ENCODE measurements at regions not wholly inside any gene's neighbourhood (a gene's known extent, or its start where the extent isn't known, plus 50 kb on each side); places are given as distances from the start of the nearest gene placed in this dataset.
"Not testable (repeated sequence)": the region's sequence is repeated elsewhere in the genome, so short reads cannot be mapped to it uniquely, and the experiment has no call there.

DNA sequence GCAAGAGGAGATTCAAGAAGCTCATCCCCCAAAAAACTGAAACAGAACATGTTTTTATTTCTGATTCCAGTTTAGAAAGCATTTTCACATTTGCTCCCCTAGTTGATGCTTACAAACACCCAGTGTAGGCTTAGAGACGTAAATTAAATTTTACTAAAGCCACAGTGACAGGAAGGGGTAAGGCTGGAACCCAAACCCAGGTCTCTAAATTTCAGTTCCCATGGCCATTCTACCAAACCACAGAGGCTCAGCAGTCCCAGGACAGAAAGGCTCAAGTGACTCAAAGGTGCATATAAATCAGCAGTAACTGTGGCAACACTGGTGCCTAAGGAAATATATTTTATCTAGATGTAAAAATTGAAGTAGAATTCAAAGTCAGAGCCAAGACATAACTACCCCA is 128.7 kb downstream of the CEP120 start:
- DNase-seq, result no peak

DNA sequence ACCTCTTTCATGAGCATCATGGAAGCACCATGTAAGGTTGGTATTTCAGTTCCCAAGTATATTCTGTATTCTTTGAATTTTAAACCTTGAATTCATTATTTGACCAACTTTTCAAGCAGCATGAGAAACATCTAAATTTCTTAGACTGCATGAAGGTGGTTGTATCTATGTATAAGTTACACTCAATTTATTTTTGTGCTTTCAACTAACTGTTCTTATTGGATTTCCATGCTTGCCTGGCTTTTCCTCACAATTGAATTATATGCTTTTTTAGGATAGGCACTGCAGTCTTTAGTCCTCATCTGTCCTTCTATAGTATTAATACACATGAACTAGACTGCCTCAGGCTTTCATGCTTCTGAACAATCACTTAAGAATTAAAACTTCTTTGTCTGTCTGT is 134.0 kb downstream of the CEP120 start:
- no peak for DNase-seq

DNA sequence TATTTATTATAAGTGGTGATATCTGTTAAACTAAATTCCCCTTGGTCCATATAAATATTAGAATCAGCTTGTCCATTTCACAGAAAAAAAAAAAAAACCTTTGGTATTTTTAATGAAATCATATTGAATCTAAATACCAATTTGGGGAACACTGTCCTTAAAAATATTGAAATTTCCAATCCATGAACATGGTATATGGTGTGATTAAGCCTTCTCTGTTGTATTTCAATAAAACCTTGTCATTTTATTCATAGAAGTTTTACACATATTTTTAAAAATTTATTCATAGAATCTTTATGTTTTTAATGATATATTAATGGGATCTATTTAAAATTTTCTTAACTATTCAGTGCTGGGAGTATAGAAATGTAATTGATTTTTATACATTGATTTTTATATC is 135.3 kb downstream of the CEP120 start:
- DNase-seq, result no peak

DNA sequence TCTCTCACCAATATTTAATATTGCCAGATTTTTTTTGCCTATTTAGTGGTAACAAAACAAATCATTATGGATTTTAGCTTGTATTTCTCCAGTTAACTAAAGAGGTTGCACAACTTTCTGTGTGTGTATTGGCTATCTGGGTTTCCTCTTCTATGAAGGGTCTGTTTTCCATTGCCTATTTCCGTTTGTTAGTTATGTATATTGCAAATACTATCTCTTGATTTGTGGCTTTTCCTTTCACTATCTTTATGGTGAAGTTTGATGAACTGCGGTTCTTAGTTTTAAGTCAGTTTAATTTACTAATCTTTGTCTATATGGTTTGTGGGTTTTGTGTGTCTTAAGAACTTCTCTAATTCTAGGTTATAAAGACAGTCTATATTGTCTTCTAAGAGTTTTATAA is 136.3 kb downstream of the CEP120 start:
- DNase-seq, result no peak

DNA sequence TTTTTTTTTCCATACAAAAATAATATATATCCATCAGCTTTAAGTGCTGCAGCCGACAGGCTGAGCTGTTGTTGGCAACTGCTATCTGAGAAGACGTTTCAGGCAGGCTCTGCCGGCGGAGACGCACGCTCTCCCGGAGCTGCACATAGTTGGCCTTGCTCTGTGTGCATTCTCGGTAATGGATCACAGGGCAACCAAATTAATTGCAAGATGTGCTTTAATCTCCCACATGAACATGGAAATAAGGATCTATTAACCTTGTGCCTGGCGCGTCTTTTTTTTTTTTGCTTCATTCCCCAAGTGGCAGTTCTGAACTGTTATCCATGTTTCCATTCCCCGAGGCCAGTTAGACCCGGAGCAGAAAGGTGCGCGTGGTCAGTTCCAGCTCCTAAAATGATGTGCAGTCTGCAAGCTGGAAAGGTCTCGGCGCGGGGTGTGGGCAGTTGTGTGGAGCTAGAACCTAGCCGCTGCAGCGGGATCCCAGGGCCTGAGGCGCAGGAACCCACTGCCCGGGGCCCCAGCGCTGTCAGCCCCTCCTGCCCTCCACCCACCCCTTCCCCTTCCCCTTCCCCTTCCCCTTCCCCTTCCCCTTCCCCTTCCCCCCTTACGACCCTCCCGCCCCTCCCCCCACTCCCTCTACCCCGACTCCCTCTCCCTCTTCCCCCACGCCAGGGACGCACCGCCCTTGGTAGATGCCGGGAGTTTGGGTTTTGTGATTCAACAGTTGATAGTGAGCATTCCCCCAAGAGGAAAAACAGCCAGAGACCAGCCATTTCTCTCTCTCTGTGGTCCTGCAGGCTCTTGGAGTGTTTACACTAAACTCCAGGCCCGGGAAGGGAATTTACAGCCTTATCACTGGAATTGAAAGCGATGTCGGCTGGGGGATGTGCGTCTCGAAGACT is 137.8 kb downstream of the CEP120 start:
- DNase-seq, result no peak

DNA sequence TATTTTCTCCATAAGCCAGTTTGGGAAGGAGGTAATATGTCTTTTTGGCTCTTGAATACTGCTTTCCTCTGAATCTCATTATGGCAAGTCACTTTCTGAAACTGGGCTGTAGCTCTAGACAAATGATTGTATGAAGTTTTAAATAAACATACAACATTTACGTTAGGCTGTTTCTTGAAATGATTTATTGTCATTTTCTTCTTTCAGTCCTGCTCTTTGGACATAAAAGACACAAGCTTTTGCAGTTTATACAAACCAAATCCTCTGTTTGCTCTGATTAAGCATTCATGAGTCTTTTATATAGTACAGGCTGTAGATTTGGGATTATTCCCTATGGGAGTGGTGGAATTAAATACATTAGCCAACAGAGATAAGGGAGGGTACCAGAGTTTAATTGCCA is 139.7 kb downstream of the CEP120 start:
- no peak for DNase-seq

DNA sequence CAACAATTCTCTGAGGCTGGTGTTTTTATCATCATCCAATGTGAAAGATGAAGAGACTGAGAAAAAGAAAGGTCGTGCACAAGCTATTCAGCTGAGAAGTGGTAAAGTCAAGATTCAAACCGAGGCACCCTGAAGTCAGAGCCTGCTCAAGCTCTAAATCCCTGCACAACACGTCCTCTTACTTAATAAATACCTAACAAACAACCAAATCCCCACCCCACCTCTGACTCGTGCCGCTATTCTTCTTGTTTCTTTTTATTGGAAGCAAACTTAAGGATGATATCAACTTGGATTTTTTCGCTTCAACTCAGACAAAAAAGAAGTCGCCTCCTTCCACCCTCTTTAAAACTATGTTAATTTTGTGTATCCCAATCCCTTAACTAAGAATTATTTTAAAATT is 140.2 kb downstream of the CEP120 start:
- no peak for DNase-seq

DNA sequence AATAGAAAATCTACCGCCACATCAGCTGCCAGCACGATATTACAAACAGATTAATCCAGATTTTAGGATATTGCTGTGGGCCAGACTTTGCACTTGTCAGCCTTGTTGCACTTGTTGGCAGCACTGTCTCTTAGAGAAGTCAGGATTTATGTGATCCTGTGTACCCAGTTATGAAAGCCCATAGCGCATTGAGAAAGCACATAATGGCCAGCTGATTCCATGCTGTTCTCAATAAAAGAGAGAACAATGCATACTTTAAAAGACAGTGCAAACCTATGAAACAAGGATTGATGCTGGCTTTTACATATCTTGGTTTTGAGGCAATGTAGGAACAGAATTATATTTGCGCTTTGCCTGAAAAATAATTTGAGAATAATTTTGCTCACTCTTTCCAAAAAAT is 140.8 kb downstream of the CEP120 start:
- DNase-seq, result peak; percentile 40

DNA sequence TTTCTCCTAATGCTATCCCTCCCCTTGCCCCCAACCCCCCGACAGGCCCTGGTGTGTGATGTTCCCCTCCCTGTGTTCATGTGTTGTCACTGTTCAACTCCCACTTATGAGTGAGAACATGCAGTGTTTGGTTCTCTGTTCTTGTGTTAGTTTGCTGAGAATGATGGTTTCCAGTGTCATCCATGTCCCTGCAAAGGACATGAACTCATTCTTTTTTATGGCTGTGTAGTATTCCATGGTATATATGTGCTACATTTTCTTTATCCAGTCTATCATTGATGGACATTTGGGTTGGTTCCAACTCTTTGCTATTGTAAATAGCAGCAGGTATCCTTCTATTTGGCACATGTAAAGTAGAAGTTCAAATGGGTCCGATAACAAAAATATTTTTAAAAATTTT is 142.3 kb downstream of the CEP120 start:
- DNase-seq, result not testable (repeated sequence)

DNA sequence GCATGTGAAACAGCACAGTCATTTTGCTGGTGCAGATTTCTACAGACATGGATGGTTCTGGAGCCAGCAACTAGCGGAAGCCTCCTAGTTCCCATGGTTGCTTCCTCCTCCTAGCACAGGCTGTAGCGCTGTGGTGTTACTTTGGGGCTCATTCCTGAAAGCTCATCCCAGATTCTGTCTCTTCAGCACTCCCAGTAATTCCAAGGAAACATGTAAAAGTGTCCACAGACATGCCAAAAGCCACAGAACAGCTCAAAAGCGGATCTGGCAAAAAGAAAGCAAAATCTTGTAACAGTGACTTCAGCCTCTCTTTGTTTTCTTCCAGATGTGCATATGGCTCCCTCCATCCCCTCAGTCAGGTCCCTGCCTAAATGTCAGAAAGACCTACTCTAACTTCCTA is 144.1 kb downstream of the CEP120 start:
- DNase-seq, result no peak

DNA sequence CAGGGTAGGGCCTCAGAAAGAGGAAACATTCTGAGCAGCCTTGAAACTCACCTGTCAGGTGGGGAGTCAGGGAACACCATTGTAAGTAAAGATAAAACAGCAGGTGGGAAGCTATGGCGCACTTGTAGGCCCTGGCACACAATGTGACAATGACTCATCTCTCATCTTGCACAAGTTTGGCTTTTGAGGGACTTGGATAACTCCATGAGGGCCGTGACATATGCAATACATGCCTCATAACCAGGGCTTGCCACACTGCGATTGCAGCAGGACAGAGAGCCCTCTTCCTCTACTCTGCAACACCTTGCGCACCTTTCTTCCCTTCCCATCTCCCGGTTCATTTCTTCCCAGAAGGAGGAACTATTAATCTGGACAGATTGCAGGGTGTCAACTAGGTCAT is 144.9 kb downstream of the CEP120 start:
- peak; percentile 87 for DNase-seq

DNA sequence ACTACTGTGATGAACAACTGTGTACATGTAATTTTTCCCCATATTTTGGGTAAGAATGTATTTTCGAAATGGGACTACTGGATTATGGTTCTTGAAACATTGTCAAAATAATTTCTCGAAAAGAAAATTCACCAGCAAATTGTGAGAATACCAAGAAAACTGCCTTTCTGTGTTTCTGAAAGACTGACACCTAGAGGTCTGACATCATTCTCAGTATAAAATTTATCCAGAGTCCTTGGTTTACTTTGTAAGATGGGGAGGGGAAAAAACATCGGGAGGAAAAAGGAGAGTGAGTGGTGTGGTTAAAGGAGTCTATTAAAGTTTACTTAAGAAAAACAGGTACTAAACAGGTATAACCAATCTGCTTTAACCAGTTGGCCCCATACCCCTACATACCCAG is 149.2 kb downstream of the CEP120 start:
- peak; percentile 56 for DNase-seq

DNA sequence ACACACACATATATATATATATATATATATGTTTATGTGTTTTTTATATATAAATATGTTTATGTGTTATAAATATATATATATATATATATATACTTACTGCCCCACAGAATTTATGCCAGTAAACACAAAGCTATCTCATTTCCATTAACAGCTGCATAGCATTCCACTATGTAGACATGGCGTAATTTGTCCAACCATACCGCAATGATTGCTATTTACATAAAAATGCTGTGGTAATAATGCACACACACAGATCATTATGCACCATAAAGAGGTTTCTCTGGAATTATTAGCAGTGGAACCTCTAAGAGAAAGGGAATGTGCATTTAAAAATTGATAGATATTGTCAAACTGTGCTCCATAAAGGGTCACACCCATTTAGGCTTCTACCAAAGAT is 150.1 kb downstream of the CEP120 start:
- no peak for DNase-seq

DNA sequence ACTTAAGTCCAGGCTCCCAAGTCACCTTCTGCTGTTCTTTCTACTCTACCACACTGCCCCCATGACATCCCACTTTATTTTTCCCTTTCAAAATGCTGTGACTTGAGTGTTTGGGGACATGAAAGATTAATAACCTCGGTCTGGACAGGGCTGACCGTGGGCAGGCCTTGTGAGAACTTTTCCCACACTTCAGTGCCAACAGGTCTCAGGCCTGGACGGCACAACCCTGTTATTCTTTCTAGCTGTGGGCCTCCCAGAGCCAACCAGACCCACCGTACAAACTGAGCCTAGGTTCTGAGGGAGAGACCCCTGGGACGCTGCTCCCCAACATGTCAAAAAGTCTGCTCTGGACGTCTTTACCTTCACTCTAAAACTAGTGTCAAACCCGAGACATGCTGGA is 153.4 kb downstream of the CEP120 start:
- no peak for DNase-seq

DNA sequence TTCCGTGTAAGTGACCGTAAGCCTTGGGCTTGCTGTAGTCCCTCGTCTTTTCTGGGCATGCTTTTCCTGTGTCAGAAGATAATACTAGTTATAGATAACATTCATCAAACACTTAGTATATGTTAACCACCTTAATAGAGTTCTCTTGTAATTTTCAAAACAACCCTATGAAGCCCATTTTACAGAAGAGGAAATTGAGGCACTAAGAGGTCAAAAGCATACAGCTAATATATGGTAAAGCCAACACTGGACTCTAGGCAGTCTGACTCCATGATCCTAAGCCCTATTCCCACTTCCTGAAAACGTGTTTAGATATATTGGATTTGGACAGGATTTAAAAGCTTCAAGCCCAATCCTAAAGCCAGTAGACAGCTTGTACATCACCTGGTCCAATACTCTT is 153.8 kb downstream of the CEP120 start:
- DNase-seq, result no peak

DNA sequence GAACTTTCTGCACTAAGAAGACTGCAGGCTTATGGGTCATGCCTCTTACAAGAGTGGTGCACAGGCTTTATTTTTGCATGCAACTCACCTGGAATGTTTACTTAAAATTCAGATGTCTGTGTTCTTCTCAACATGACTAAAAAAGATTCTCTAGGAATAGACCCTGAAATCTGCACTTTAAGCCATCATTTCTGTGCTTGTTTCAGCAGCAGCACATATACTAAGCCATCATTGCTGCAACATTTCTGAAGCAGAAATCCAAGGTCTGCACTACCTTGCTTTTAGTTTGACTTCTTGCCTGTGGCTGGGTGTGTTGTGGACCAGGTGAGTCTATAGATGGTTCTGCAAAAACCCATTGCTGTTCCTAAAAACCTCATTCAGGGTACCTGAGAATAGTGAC is 156.8 kb downstream of the CEP120 start:
- DNase-seq, result no peak

DNA sequence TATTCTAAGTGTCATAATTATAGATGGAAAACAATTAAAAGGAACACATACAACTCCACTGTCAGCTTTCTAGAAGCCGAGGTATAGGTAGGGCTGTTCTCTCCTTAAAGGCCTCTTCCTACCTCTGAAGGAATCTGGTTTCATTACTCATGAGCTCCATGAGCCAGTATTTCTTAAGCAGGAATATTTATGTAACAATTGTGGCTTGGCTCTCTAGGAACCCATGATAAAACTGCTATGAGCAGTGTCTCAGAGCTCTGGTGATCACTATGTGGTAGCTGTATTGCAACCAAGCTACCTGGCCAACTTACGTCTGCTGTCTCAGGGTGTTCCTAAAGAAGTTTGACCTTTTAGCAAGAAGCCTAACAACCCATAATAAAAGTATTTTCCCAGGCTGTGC is 157.7 kb downstream of the CEP120 start:
- DNase-seq, result peak; percentile 55

DNA sequence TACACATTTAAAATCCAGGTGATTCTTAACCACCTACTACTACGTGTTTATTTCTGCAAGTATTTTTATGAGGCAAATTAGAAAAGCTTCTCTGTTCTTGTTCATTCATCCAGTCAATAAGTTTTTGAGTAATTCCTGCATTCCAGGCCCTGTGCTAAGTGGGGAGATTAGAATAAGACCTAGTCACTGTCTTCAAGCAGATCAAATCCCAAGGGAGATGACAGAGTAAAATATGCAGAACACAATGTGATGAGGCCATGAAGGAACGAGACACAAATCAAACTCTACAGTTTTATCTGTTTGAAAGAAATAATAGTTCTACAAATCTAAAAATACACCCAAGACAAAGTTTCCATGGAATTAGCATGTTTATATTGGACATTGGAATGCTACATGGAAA is 158.8 kb downstream of the CEP120 start:
- DNase-seq, result no peak

DNA sequence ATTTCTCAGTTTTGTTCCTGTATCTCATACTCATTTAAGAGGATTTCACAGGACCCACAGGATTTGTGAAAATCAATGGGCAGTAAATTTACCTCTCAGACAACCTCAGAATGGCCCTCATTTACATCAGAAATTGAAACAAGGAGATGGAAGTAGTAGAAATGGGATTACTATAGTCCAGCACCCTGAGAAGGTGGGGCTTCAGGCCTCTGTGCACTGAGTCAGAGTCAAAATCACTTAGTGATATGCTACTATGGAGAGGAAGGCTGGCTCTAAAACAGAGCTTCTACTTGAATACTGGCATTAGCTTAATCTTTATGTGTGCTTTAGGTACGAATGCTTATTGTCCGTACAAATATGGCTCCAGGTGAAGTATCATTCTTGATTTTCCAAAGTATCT is 159.3 kb downstream of the CEP120 start:
- no peak for DNase-seq

DNA sequence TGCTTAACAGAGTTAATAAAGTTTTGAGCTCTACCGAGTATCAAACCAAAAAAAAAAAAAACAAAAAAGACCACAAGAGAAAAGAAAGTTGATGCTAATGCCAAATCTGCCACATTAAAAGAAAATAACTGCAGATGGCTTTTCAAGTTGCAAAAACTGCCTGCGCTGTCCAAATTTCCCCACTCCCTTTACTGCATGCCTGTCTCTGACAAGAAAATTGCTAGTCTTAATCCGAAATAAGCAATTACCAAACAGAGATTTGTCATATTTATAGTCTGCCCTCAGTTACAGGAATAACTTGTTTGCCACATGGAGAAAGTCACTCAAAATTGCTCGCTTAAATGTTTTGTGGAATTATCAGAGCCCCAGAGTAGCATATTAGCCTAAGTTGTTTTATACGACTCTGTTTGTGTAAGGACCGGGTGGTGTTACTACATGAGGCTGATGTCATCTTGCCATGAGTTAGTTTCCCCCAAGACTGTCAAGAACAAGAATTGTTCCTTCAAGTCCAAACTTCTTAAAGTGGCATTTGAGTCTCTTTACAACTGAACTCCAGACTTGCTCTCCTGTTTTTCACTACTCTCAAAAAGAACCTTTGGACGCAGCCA is 160.9 kb downstream of the CEP120 start:
- no peak for DNase-seq

DNA sequence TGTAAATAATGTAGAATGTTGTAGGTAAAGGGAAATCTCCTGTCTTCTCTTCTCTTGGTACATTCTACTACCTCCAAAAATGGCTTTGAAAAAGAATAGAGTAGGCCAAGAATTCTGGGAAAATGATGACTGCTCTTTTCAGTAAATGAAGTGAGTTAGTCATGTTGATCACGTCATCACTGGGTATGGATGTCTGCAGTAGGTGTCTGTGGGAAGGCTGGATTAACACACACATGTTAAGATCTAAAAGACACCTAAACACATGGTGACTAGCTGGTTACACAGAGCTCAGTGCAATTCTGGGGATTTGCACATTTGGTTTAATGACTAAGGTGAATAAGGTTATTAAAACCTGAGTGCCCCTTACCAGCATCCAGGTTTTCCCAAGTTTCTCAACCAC is 161.5 kb downstream of the CEP120 start:
- no peak for DNase-seq

DNA sequence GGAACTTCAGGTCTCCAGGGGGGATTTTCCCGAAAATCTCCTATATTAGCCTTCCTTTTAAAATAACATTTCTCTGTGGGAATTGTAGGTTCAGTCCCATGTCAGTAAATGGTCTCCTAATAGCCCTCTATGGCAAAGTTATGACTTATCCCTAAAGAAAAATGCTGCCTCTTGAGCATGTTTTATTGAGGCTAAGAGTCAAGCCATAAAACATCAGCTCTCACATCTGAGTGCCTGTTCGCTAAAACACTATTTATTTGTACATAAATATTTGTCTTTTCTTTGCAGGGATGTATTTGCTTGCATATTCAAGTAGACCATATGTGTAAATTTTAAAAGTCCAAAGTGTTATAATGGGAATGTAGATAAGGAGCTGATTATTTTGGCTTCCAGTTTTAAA is 160.4 kb downstream of the PRDM6 start:
- no peak for DNase-seq

DNA sequence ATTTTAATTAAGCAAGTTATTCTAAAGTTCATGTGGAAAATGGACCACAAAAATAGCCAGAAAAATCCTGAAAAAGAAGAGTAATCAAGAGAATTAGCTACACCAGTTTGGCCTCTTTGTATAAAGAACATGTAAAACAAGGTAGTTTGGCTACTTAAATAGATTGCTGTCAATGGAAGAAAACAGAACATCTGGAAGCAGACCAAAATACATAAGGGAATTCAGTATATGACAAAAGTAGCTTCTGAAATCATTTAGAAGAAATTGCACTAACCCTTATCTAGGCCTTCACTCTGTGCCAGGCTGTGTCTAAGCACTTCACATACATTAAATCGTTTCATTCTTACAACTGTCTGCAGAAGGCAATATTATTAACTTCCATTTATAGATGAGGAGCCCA is 156.6 kb downstream of the PRDM6 start:
- DNase-seq, result no peak

DNA sequence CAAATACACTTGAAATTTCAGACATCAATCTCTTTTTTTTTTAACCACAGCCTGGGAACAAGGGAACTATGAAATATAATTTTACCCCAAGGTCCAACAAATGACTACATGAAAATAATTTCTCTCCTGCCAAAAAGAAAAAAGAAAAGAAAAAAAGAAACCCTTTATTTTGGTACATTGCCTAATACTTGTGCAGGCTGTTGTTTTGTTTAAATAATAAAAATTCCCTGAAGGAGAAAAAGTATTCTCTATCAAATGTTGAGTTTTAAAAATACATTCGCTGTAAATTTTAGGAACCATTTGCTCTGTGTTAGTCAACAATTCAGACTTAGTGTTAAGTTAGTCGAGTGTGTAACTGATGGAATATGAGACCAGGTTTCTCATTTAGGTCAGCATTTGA is 155.4 kb downstream of the PRDM6 start:
- DNase-seq, result no peak

Data from NCI-H69 (cell line).